Forelimb muscle (tissue), 1 donor: ENCODE measurements at regions not wholly inside any gene's neighbourhood (a gene's known extent, or its start where the extent isn't known, plus 50 kb on each side); places are given as distances from the start of the nearest gene placed in this dataset.

ENCODE experiments used
- DNase-seq: peaks from one replicate; pipeline ENCODE4 v3.0.0-alpha.2; 2013; ENCODE audit warnings: low read depth

- no peak for DNase-seq
Observed at GRCh38 chr9:110141227-110141793, 66.6 kb downstream of the C9orf152 start.

GRCh38 chr9:110142253-110142652, 65.7 kb downstream of the C9orf152 start:
- no peak for DNase-seq

- no peak for DNase-seq
Observed at GRCh38 chr9:110142868-110143481, 65.0 kb downstream of the C9orf152 start.

GRCh38 chr9:110143485-110143884, 64.5 kb downstream of the C9orf152 start:
- no peak for DNase-seq

GRCh38 chr9:110143950-110144545, 63.9 kb downstream of the C9orf152 start:
- DNase-seq: no peak

- no peak for DNase-seq
Observed at GRCh38 chr9:110146373-110146772, 61.6 kb downstream of the C9orf152 start.

GRCh38 chr9:110148384-110148783, 59.6 kb downstream of the C9orf152 start:
- DNase-seq: no peak

- DNase-seq: no peak
Observed at GRCh38 chr9:110148891-110149290, 59.1 kb downstream of the C9orf152 start.
